HG02588 (cell line): ENCODE measurements at regions not wholly inside any gene's neighbourhood (a gene's known extent, or its start where the extent isn't known, plus 50 kb on each side); places are given as distances from the start of the nearest gene placed in this dataset.
"Not testable (repeated sequence)": the region's sequence is repeated elsewhere in the genome, so short reads cannot be mapped to it uniquely, and the experiment has no call there.

Experiments
- ATAC-seq: cut with Tn5 transposase; IDR thresholded peaks from one replicate; pipeline ENCODE4 v1.9.1; 2021; ENCODE audit warnings: mild to moderate bottlenecking, moderate library complexity; ENCODE audit not compliant: unreplicated experiment

- no peak for ATAC-seq
These were observed 488.2 kb upstream of the NRG3 start for GRCh38 chr10:81386817-81387216.

GRCh38 chr10:81403451-81403850 lies 471.5 kb upstream of the NRG3 start:
- no peak for ATAC-seq

- no peak for ATAC-seq
These were observed 469.6 kb upstream of the NRG3 start for GRCh38 chr10:81405399-81405798.

GRCh38 chr10:81414038-81414437 lies 461.0 kb upstream of the NRG3 start:
- ATAC-seq, result no peak

- ATAC-seq, result no peak
These were observed 448.3 kb upstream of the NRG3 start for GRCh38 chr10:81426722-81427121.

GRCh38 chr10:81428456-81429134 lies 446.4 kb upstream of the NRG3 start:
- no peak for ATAC-seq

GRCh38 chr10:81439445-81439844 lies 435.5 kb upstream of the NRG3 start:
- ATAC-seq, result no peak

GRCh38 chr10:81441624-81442023 lies 433.4 kb upstream of the NRG3 start:
- ATAC-seq, result not testable (repeated sequence)

- no peak for ATAC-seq
These were observed 430.6 kb upstream of the NRG3 start for GRCh38 chr10:81444242-81444929.

- no peak for ATAC-seq
These were observed 424.3 kb upstream of the NRG3 start for GRCh38 chr10:81450651-81451050.

- ATAC-seq, result no peak
These were observed 402.0 kb upstream of the NRG3 start for GRCh38 chr10:81472927-81473470.

- no peak for ATAC-seq
These were observed 401.2 kb upstream of the NRG3 start for GRCh38 chr10:81473755-81474154.

GRCh38 chr10:81479316-81479715 lies 395.7 kb upstream of the NRG3 start:
- ATAC-seq, result no peak

- ATAC-seq, result no peak
These were observed 378.4 kb upstream of the NRG3 start for GRCh38 chr10:81496626-81497025.

GRCh38 chr10:81498011-81498551 lies 376.9 kb upstream of the NRG3 start:
- no peak for ATAC-seq

GRCh38 chr10:81502677-81503359 lies 372.2 kb upstream of the NRG3 start:
- ATAC-seq, result no peak

GRCh38 chr10:81505777-81506176 lies 369.2 kb upstream of the NRG3 start:
- not testable (repeated sequence) for ATAC-seq

GRCh38 chr10:81514811-81515210 lies 360.2 kb upstream of the NRG3 start:
- ATAC-seq, result no peak

GRCh38 chr10:81520688-81521087 lies 354.3 kb upstream of the NRG3 start:
- no peak for ATAC-seq

GRCh38 chr10:81524467-81524866 lies 350.5 kb upstream of the NRG3 start:
- no peak for ATAC-seq

- ATAC-seq, result no peak
These were observed 342.6 kb upstream of the NRG3 start for GRCh38 chr10:81532403-81532802.
